SK-N-SH treated with all-trans-retinoic acid at 6 μM for 48 hours (cell line): ENCODE measurements at regions not wholly inside any gene's neighbourhood (a gene's known extent, or its start where the extent isn't known, plus 50 kb on each side); places are given as distances from the start of the nearest gene placed in this dataset.

Experiments used
- ATAC-seq: fragments of 200-7000 bp; cut with Tn5 transposase; 3 replicates; pipeline ENCODE4 v1.9.1; 2020; ENCODE audit warnings: mild to moderate bottlenecking, moderate library complexity
- ARNTL ChIP-seq: fragments of 450-650 bp; formaldehyde crosslinking; IDR thresholded peaks from 2 replicates; pipeline ENCODE4 v1.5.0; 2020; ENCODE audit warnings: low read depth, mild to moderate bottlenecking, moderate library complexity, borderline replicate concordance
- BACH2 ChIP-seq: fragments of 250-450 bp; sonication (Bioruptor Pico); IDR thresholded peaks from 2 replicates; pipeline ENCODE4 v1.9.0; 2021; ENCODE audit warnings: mild to moderate bottlenecking, borderline replicate concordance
- CSDC2 ChIP-seq: fragments of 250-450 bp; sonication (Bioruptor Pico); IDR thresholded peaks from 2 replicates; pipeline ENCODE4 v1.5.0; 2020; ENCODE audit warnings: mild to moderate bottlenecking, moderate library complexity
- CSRNP3 ChIP-seq: fragments of 250-450 bp; sonication (Bioruptor Pico); IDR thresholded peaks from 2 replicates; pipeline ENCODE4 v1.5.1; 2021; ENCODE audit warnings: mild to moderate bottlenecking, moderate library complexity
- GLIS3 ChIP-seq: fragments of 250-450 bp; sonication (Bioruptor Pico); IDR thresholded peaks from 2 replicates; pipeline ENCODE4 v1.5.0; 2020; ENCODE audit warnings: mild to moderate bottlenecking, moderate library complexity
- ISL1 ChIP-seq: fragments of 250-450 bp; sonication (Bioruptor Pico); IDR thresholded peaks from 2 replicates; pipeline ENCODE4 v2.1.2; 2022; ENCODE audit warnings: mild to moderate bottlenecking, moderate library complexity
- OSR1 ChIP-seq: fragments of 250-450 bp; sonication (Bioruptor Pico); IDR thresholded peaks from 2 replicates; pipeline ENCODE4 v1.8.0; 2022; ENCODE audit warnings: moderate library complexity, mild to moderate bottlenecking, inconsistent platforms
- PATZ1 ChIP-seq: fragments of 250-450 bp; sonication (Bioruptor Pico); IDR thresholded peaks from 2 replicates; pipeline ENCODE4 v1.8.0; 2020; ENCODE audit warnings: mild to moderate bottlenecking, moderate library complexity, borderline replicate concordance
- PPARA ChIP-seq: fragments of 250-450 bp; sonication (Bioruptor Pico); IDR thresholded peaks from 2 replicates; pipeline ENCODE4 v1.5.0; 2020; ENCODE audit warnings: mild to moderate bottlenecking, borderline replicate concordance
- SNAI2 ChIP-seq: fragments of 250-450 bp; sonication (Bioruptor Pico); IDR thresholded peaks from 2 replicates; pipeline ENCODE4 v1.5.0; 2020; ENCODE audit warnings: mild to moderate bottlenecking, moderate library complexity
- TOX ChIP-seq: fragments of 250-450 bp; sonication (Bioruptor Pico); IDR thresholded peaks from 2 replicates; pipeline ENCODE4 v1.8.0; 2021; ENCODE audit warnings: mild to moderate bottlenecking, moderate library complexity, borderline replicate concordance
- ZC3H10 ChIP-seq: fragments of 250-450 bp; sonication (Bioruptor Pico); IDR thresholded peaks from 2 replicates; pipeline ENCODE4 v1.5.1; 2021; ENCODE audit warnings: mild to moderate bottlenecking, moderate library complexity
- ZFP3 ChIP-seq: fragments of 250-450 bp; sonication (Bioruptor Pico); IDR thresholded peaks from 2 replicates; pipeline ENCODE4 v1.5.0; 2020; ENCODE audit warnings: mild to moderate bottlenecking, moderate library complexity
- ZNF565 ChIP-seq: fragments of 450-650 bp; formaldehyde crosslinking; conservative IDR thresholded peaks from 2 replicates; pipeline ENCODE4 v1.5.0; 2020; ENCODE audit warnings: low read depth, mild to moderate bottlenecking, moderate library complexity
- ZNF70 ChIP-seq: fragments of 450-650 bp; formaldehyde crosslinking; IDR thresholded peaks from 2 replicates; pipeline ENCODE4 v1.5.0; 2020; ENCODE audit warnings: mild to moderate bottlenecking, moderate library complexity
- TF ChIP-seq, protein P1 (sequence below): fragments of 250-450 bp; sonication (Bioruptor Pico); IDR thresholded peaks from 2 replicates; pipeline ENCODE4 v1.5.0; 2020; ENCODE audit warnings: mild to moderate bottlenecking, moderate library complexity

DNA sequence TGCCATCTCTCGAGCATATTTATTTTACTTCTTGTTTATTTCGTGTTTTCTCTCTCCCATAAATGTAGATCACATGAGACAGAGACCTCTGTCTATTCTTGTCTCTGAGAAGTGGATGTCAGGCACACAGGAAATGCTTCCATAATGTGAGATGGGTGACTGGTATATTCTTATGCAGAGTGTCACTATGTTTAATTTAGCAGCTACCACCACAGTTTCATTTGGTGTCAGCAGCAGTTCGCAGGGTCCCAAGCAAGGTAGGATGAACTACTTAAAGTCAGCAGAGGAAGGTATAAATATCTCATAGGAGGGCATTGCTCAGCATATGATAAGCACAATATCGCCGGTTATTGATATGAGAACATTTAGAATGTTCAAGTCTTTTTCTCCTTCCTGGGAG is 180.9 kb upstream of the CNTN1 start:
- TF ChIP-seq ZFP3 (CRISPR knock-in tag) (no peak), SNAI2 (CRISPR knock-in tag) (no peak), ZNF70 (no peak), OSR1 (CRISPR knock-in tag) (no peak), PATZ1 (CRISPR knock-in tag) (no peak), ISL1 (no peak), PPARA (CRISPR knock-in tag) (no peak), GLIS3 (CRISPR knock-in tag) (no peak)
- TF ChIP-seq, protein P1, sequence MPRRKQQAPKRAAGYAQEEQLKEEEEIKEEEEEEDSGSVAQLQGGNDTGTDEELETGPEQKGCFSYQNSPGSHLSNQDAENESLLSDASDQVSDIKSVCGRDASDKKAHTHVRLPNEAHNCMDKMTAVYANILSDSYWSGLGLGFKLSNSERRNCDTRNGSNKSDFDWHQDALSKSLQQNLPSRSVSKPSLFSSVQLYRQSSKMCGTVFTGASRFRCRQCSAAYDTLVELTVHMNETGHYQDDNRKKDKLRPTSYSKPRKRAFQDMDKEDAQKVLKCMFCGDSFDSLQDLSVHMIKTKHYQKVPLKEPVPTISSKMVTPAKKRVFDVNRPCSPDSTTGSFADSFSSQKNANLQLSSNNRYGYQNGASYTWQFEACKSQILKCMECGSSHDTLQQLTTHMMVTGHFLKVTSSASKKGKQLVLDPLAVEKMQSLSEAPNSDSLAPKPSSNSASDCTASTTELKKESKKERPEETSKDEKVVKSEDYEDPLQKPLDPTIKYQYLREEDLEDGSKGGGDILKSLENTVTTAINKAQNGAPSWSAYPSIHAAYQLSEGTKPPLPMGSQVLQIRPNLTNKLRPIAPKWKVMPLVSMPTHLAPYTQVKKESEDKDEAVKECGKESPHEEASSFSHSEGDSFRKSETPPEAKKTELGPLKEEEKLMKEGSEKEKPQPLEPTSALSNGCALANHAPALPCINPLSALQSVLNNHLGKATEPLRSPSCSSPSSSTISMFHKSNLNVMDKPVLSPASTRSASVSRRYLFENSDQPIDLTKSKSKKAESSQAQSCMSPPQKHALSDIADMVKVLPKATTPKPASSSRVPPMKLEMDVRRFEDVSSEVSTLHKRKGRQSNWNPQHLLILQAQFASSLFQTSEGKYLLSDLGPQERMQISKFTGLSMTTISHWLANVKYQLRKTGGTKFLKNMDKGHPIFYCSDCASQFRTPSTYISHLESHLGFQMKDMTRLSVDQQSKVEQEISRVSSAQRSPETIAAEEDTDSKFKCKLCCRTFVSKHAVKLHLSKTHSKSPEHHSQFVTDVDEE (CRISPR knock-in tag) = no peak
- TF ChIP-seq, all 23 proteins: peak for 0
- no peak for ATAC-seq

- TF ChIP-seq ZC3H10 (CRISPR knock-in tag) = no peak
- ATAC-seq = no peak
Measured at GRCh38 chr12:40515041-40515816, 177.0 kb upstream of the CNTN1 start.

GRCh38 chr12:40522837-40523236 is 169.4 kb upstream of the CNTN1 start:
- no peak for TF ChIP-seq SNAI2 (CRISPR knock-in tag)
- TF ChIP-seq, all 23 proteins: peak for 0
- ATAC-seq = no peak

GRCh38 chr12:40525054-40525453 is 167.2 kb upstream of the CNTN1 start:
- ATAC-seq = no peak
- TF ChIP-seq CSRNP3 (no peak), ZNF565 (CRISPR knock-in tag) (no peak), ARNTL (no peak), ISL1 (no peak), ZC3H10 (CRISPR knock-in tag) (no peak), TOX (CRISPR knock-in tag) (no peak), BACH2 (CRISPR knock-in tag) (no peak), GLIS3 (CRISPR knock-in tag) (no peak), CSDC2 (CRISPR knock-in tag) (no peak)
- TF ChIP-seq, protein P1 (CRISPR knock-in tag) = no peak

GRCh38 chr12:40534828-40535227 is 157.4 kb upstream of the CNTN1 start:
- ATAC-seq = no peak
- no peak for TF ChIP-seq ZNF70
- TF ChIP-seq ZNF565 (CRISPR knock-in tag) = no peak
- no peak for TF ChIP-seq GLIS3 (CRISPR knock-in tag)
- TF ChIP-seq ARNTL = no peak
